Smooth muscle cell (in vitro differentiated cells): ENCODE measurements at regions not wholly inside any gene's neighbourhood (a gene's known extent, or its start where the extent isn't known, plus 50 kb on each side); places are given as distances from the start of the nearest gene placed in this dataset.

Source experiments
- DNase-seq: peaks from one replicate; lab custom pipeline; 2025; ENCODE audit not compliant: unreplicated experiment; lab: John Stamatoyannopoulos, UW
- H2AFZ ChIP-seq: fragments of 200-600 bp; sonication (generic); 2 replicates; pipeline ENCODE4 v1.6.0; 2016; ENCODE audit warnings: antibody characterized with exemption, low read depth, mild to moderate bottlenecking
- H3F3A ChIP-seq: fragments of 200-600 bp; sonication (generic); 2 replicates; pipeline ENCODE4 v1.6.0; 2017; ENCODE audit warnings: antibody characterized with exemption, low read depth
- H3K27ac ChIP-seq: fragments of 200-600 bp; sonication (generic); 2 replicates; pipeline ENCODE4 v1.5.1; 2016; ENCODE audit warnings: low read depth, mild to moderate bottlenecking
- H3K27me3 ChIP-seq: fragments of 200-600 bp; sonication (generic); 2 replicates; pipeline ENCODE4 v1.6.1; 2016; ENCODE audit warnings: low read depth, mild to moderate bottlenecking
- H3K36me3 ChIP-seq: fragments of 200-600 bp; sonication (generic); 2 replicates; pipeline ENCODE4 v1.5.1; 2016; ENCODE audit warnings: low read depth
- H3K4me1 ChIP-seq: fragments of 200-600 bp; sonication (generic); 2 replicates; pipeline ENCODE4 v1.5.1; 2016; ENCODE audit warnings: low read depth
- H3K4me2 ChIP-seq: fragments of 200-600 bp; sonication (generic); 2 replicates; pipeline ENCODE4 v1.6.0; 2016; ENCODE audit warnings: mild to moderate bottlenecking
- H3K4me3 ChIP-seq: fragments of 200-600 bp; sonication (generic); 2 replicates; pipeline ENCODE4 v1.5.1; 2016; ENCODE audit warnings: mild to moderate bottlenecking
- H3K79me2 ChIP-seq: fragments of 200-600 bp; sonication (generic); 2 replicates; pipeline ENCODE4 v1.6.0; 2016; ENCODE audit warnings: low read depth, mild to moderate bottlenecking
- H3K9ac ChIP-seq: fragments of 200-600 bp; sonication (generic); 2 replicates; pipeline ENCODE4 v1.6.0; 2016; ENCODE audit warnings: low read depth
- H3K9me3 ChIP-seq: fragments of 200-600 bp; sonication (generic); replicated peaks from 2 replicates; pipeline ENCODE4 v1.5.1; 2016; ENCODE audit warnings: low read depth
- H4K20me1 ChIP-seq: fragments of 200-600 bp; sonication (generic); 2 replicates; pipeline ENCODE4 v1.6.0; 2016; ENCODE audit warnings: low read depth
- WGBS: methylation state at CpG from one replicate; pipeline ENCODE4 v1.1.7; 2016; ENCODE audit warnings: low lambda C conversion rate; 5-methylcytosine and 5-hydroxymethylcytosine counted together
- TF ChIP-seq, protein P1 (sequence below): fragments of 200-600 bp; sonication (generic); IDR thresholded peaks from 2 replicates; pipeline ENCODE4 v1.5.1; 2017; ENCODE audit warnings: borderline replicate concordance, mild to moderate bottlenecking, antibody characterized with exemption; ENCODE audit not compliant: insufficient read depth, poor library complexity, severe bottlenecking

DNA sequence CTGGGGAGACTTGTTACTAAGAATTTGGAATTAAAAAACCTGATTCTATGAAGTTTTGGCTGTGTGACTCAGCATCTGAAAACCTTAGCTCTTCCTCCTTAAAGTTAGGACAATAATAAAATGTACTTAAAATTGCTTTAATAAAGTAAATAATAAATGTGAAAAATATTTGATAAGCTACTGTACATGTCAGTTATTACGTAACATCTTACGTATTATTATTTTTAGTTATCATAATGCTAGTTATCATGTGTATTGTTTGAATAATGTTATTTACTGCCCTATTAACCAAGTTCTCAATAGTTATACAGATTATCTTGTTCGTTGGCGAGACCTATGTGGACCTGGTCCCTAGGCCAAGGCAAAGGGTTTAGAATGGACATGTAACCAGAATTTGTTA lies 449.2 kb upstream of the ADGRL3 start:
- Histone ChIP-seq H3K9ac (no peak overlapping the region), H3K4me3 (no peak overlapping the region), H4K20me1 (no peaks in the 10 kb centered on the region), H3K4me2 (no peak overlapping the region), H3F3A (no peaks in the 10 kb centered on the region), H3K9me3 (no peaks in the 10 kb centered on the region), H3K27me3 (no peaks in the 10 kb centered on the region), H2AFZ (no peak overlapping the region), H3K4me1 (no peaks in the 10 kb centered on the region), H3K36me3 (no peaks in the 10 kb centered on the region), H3K27ac (no peak overlapping the region), H3K79me2 (no peaks in the 10 kb centered on the region)
- DNase-seq, result no peak
- TF ChIP-seq, protein P1, sequence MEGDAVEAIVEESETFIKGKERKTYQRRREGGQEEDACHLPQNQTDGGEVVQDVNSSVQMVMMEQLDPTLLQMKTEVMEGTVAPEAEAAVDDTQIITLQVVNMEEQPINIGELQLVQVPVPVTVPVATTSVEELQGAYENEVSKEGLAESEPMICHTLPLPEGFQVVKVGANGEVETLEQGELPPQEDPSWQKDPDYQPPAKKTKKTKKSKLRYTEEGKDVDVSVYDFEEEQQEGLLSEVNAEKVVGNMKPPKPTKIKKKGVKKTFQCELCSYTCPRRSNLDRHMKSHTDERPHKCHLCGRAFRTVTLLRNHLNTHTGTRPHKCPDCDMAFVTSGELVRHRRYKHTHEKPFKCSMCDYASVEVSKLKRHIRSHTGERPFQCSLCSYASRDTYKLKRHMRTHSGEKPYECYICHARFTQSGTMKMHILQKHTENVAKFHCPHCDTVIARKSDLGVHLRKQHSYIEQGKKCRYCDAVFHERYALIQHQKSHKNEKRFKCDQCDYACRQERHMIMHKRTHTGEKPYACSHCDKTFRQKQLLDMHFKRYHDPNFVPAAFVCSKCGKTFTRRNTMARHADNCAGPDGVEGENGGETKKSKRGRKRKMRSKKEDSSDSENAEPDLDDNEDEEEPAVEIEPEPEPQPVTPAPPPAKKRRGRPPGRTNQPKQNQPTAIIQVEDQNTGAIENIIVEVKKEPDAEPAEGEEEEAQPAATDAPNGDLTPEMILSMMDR, result no peak
- WGBS, result over 99% methylated on average over 4 of the region's 4 CpGs

DNA sequence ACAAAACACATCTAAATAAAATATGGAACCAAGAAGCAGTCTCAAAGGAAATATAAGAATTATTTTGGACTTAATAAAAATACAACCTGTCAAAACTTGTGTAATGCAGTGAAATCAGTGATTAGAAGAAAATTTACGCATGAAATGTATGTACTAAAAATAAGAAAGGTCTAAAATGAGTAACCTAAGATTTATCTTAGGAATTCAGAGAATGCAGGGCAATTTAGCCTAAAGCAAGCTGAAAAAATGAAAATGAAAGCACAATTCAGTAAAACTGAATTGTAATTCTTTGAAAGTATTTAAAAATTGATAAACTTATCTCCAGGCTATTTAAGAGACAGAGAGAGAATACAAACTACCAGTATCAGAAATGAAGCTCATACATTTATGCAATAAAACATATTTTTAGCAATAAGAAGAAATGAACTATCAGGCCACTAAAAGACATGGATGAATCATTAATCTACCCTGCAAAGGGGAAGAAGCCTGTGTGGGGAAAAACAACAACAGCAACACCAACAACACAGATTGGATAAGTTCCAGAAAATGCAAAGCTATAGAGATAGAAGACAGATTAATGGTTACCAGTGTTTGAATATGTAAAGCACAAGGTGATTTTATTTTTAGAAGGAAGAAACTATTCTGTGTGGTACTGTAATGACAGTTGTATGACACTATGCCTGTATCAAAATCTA lies 442.0 kb upstream of the ADGRL3 start:
- H3K4me1 ChIP-seq, result no peaks in the 10 kb centered on the region
- no peak overlapping the region for H3K9ac ChIP-seq
- no peaks in the 10 kb centered on the region for H3K79me2 ChIP-seq
- WGBS, result 76% methylated on average over 1 of the region's 1 CpG
- no peaks in the 10 kb centered on the region for H4K20me1 ChIP-seq
- no peaks in the 10 kb centered on the region for H3K36me3 ChIP-seq
- no peak overlapping the region for H3K4me2 ChIP-seq
- no peaks in the 10 kb centered on the region for H3K9me3 ChIP-seq
- H3K4me3 ChIP-seq, result no peak overlapping the region
- H2AFZ ChIP-seq, result no peak overlapping the region
- DNase-seq, result no peak
- no peaks in the 10 kb centered on the region for H3K27me3 ChIP-seq
- H3F3A ChIP-seq, result no peaks in the 10 kb centered on the region
- no peak overlapping the region for H3K27ac ChIP-seq
- TF ChIP-seq, protein P1, result no peak

DNA sequence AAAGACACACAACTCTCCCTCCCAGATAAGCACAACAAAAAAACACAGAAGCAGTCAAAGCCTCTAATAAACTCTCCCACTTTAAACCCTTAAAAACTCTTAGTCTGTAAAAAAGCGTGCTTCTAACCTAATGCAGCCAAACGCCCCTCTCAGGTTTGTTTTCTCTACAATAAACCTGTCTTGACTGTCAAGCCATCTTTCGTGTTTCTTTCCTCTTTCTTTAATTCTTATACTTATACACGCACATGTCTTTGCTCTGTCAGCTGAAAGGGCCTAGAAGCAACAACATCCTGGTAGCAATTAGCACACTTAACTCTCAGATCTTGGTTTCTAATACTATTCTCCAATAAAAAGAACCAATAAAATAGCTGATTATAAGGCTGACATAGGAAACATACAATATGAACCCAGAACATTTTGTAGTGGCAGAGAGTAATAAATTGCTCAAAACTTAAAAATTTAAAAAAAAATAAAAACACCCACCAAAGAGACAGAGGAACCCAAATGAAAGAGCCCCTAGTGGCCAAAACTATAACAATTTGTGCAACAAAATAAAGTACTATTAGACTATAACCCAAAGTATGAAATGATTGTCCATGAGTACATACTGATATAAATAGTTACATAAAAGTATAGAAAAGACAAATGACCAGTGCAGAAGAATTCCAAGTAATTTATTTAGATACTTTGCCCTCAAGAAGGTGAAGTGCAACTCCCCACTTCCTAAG lies 440.4 kb upstream of the ADGRL3 start:
- WGBS, result 91% methylated on average over 4 of the region's 4 CpGs
- Histone ChIP-seq H3K4me2 (no peak overlapping the region), H3K36me3 (no peaks in the 10 kb centered on the region), H3K27ac (no peak overlapping the region), H3F3A (no peaks in the 10 kb centered on the region), H3K79me2 (no peaks in the 10 kb centered on the region), H4K20me1 (no peaks in the 10 kb centered on the region), H3K9me3 (no peaks in the 10 kb centered on the region), H3K4me3 (no peak overlapping the region), H3K4me1 (no peaks in the 10 kb centered on the region), H2AFZ (no peak overlapping the region), H3K9ac (no peak overlapping the region), H3K27me3 (no peaks in the 10 kb centered on the region)
- no peak for DNase-seq
- TF ChIP-seq, protein P1, result peak; percentile 12
